K562 (cell line): ENCODE measurements at regions not wholly inside any gene's neighbourhood (a gene's known extent, or its start where the extent isn't known, plus 50 kb on each side); places are given as distances from the start of the nearest gene placed in this dataset.
"Not testable (repeated sequence)": the region's sequence is repeated elsewhere in the genome, so short reads cannot be mapped to it uniquely, and the experiment has no call there.

Experiments
- ATAC-seq: fragments of 200-7000 bp; cut with Tn5 transposase; 3 replicates; pipeline ENCODE4 v1.9.1; 2020; ENCODE audit warnings: moderate library complexity
- BruUV-seq: library from RNA; stranded (reverse); fragments of 400-500 nt; replicated peaks from 2 replicates; lab custom pipeline; 2021; lab: Mats Ljungman, UMichigan
- CTCF ChIA-PET: fragments of 300-600 bp; formaldehyde crosslinking; extraction: SDS; loops from one replicate; lab custom pipeline; 2021; ENCODE audit warnings: low intra/inter-chr PET ratio; lab: Yijun Ruan, JAX
- POLR2A ChIA-PET: fragments of 300-600, 350-650 bp; sonication (Branson Sonifier 250); formaldehyde crosslinking; extraction: SDS; loops from one replicate; lab custom pipeline; 2021; ENCODE audit warnings: antibody characterized with exemption, inconsistent platforms; lab: Yijun Ruan, JAX
- DNase-seq, 4 experiments: peaks; one replicate each; pipeline versions ENCODE4 v3.0.0 to v3.0.0-alpha.2; 2011 to 2018; ENCODE audit warnings: low spot score in 3 of 4, mixed read lengths in 3 of 4; ENCODE audit errors: extremely low read depth in 1 of 4
- FAIRE-seq: peaks from 2 replicates; lab custom pipeline; 2011; peaks lifted over from hg19 to GRCh38; lab: Jason Lieb, UNC
- H2AFZ ChIP-seq: 2 replicates; pipeline ENCODE4 v1.6.0; 2011; ENCODE audit warnings: low read depth, low read length, control low read depth, inconsistent platforms
- H3K27ac ChIP-seq: fragments of 200-600 bp; 3 replicates; pipeline ENCODE4 v1.8.0; 2011; ENCODE audit warnings: low read depth, mild to moderate bottlenecking, control low read depth, inconsistent platforms, low read length, moderate library complexity, mixed read lengths; ENCODE audit errors: extremely low read depth
- H3K27me3 ChIP-seq, 2 experiments: fragments of 300-600 bp in 1 of 2; 2 replicates in 1 of 2; 3 replicates in 1 of 2; pipeline versions ENCODE4 v1.6.0 to v1.8.0; 2011; ENCODE audit warnings: inconsistent platforms in 2 of 2, low read length in 2 of 2, mild to moderate bottlenecking in 1 of 2, mixed read lengths in 1 of 2, moderate library complexity in 1 of 2; ENCODE audit not compliant: control insufficient read depth in 2 of 2, insufficient read depth in 2 of 2
- H3K36me3 ChIP-seq: fragments of 300-600 bp; 3 replicates; pipeline ENCODE4 v1.8.0; 2011; ENCODE audit warnings: mild to moderate bottlenecking, low read length, inconsistent platforms; ENCODE audit not compliant: control insufficient read depth, insufficient read depth
- H3K4me1 ChIP-seq, 2 experiments: fragments of 200-600 bp in 1 of 2; replicated peaks in 1 of 2; 2 replicates in 1 of 2; 3 replicates in 1 of 2; pipeline versions ENCODE4 v1.5.1 to v1.8.0; 2011; ENCODE audit warnings: inconsistent platforms in 2 of 2, low read length in 2 of 2, mild to moderate bottlenecking in 1 of 2, mixed read lengths in 1 of 2, moderate library complexity in 1 of 2; ENCODE audit not compliant: control insufficient read depth in 2 of 2, insufficient read depth in 2 of 2
- H3K4me2 ChIP-seq: 2 replicates; pipeline ENCODE4 v1.6.1; 2011; ENCODE audit warnings: low read length, control low read depth, inconsistent platforms, mixed read lengths; ENCODE audit not compliant: insufficient read depth
- H3K4me3 ChIP-seq: fragments of 200-600 bp; sonication (generic), shearing (Covaris generic); 2 replicates; pipeline ENCODE4 v1.5.1; 2016; ENCODE audit warnings: control low read depth, inconsistent platforms
- H3K79me2 ChIP-seq: fragments of 200-600 bp; 3 replicates; pipeline ENCODE4 v1.8.0; 2011; ENCODE audit warnings: low read length, inconsistent platforms; ENCODE audit not compliant: control insufficient read depth, insufficient read depth
- H3K9ac ChIP-seq, 2 experiments: 2 replicates each; pipeline versions ENCODE4 v1.6.0 to v1.6.1; 2011; ENCODE audit warnings: low read depth in 2 of 2, low read length in 2 of 2, control low read depth in 1 of 2, inconsistent platforms in 1 of 2, mild to moderate bottlenecking in 1 of 2, mixed read lengths in 1 of 2; ENCODE audit not compliant: insufficient read depth in 1 of 2
- H3K9me1 ChIP-seq: one replicate; pipeline ENCODE4 v1.6.0; 2011; ENCODE audit warnings: inconsistent platforms, mild to moderate bottlenecking, low read length, moderate library complexity; ENCODE audit not compliant: control insufficient read depth, insufficient read depth
- H3K9me3 ChIP-seq: replicated peaks from 2 replicates; pipeline ENCODE4 v1.5.1; 2011; ENCODE audit warnings: low read depth, low read length, inconsistent platforms; ENCODE audit not compliant: control insufficient read depth, insufficient read depth
- H4K20me1 ChIP-seq: replicated peaks from 2 replicates; pipeline ENCODE4 v1.6.1; 2011; ENCODE audit warnings: low read length, inconsistent platforms, mixed read lengths; ENCODE audit not compliant: control insufficient read depth, insufficient read depth
- CREM ChIP-seq: IDR thresholded peaks from 2 replicates; pipeline ENCODE4 v1.6.1; 2014; ENCODE audit warnings: antibody characterized with exemption, low read depth
- CSDE1 ChIP-seq, 2 experiments: fragments of 450-650 bp; IDR thresholded peaks; 2 replicates each; pipeline ENCODE4 v1.6.1; 2016; ENCODE audit warnings: mild to moderate bottlenecking in 1 of 2
- SUPT5H ChIP-seq: fragments of 450-650 bp; IDR thresholded peaks from 2 replicates; pipeline ENCODE4 v1.6.1; 2016
- ZFX ChIP-seq: sonication (generic); formaldehyde crosslinking; IDR thresholded peaks from 2 replicates; pipeline ENCODE4 v1.8.0; 2022; ENCODE audit warnings: mild to moderate bottlenecking, missing genetic modification reagents, moderate library complexity
- WGBS: fragments of 100-300 bp; shearing (Covaris generic); methylation state at CpG from one replicate; pipeline ENCODE4 v1.1.6; 2016; ENCODE audit warnings: low coverage, mixed read lengths; ENCODE audit not compliant: insufficient coverage; ENCODE audit errors: missing lambda C conversion rate; 5-methylcytosine and 5-hydroxymethylcytosine counted together
- in situ Hi-C: fragments of 300-500 bp; cut with MboI; formaldehyde crosslinking; loops from 4 replicates; pipeline ENCODE4 v1.15.0; 2018; ENCODE audit warnings: inconsistent platforms, mixed read lengths
- intact Hi-C: fragments of 100-400 bp; cut with micrococcal nuclease; formaldehyde crosslinking; loops from 2 replicates; pipeline ENCODE4 v1.14.2; 2022
- TF ChIP-seq, protein P1 (sequence below): conservative IDR thresholded peaks from 2 replicates; pipeline ENCODE4 v1.6.1; 2011; ENCODE audit warnings: low read depth, mild to moderate bottlenecking, low read length; ENCODE audit not compliant: control insufficient read depth
- TF ChIP-seq, protein P2 (sequence below), 2 experiments: IDR thresholded peaks; 2 replicates each; pipeline ENCODE4 v1.6.1; 2011; ENCODE audit warnings: borderline replicate concordance in 1 of 2, control low read depth in 1 of 2, low read depth in 1 of 2, low read length in 1 of 2, mild to moderate bottlenecking in 1 of 2, mixed read lengths in 1 of 2, moderate library complexity in 1 of 2; ENCODE audit not compliant: insufficient read depth in 1 of 2, insufficient read length in 1 of 2, poor library complexity in 1 of 2, severe bottlenecking in 1 of 2; ENCODE audit errors: extremely low read depth in 1 of 2
- TF ChIP-seq, protein P3 (sequence below), 2 experiments: fragments of 450-650 bp; IDR thresholded peaks; 2 replicates each; pipeline ENCODE4 v1.6.1; 2016; ENCODE audit warnings: mild to moderate bottlenecking in 2 of 2, borderline replicate concordance in 1 of 2, low read depth in 1 of 2, moderate library complexity in 1 of 2

DNA sequence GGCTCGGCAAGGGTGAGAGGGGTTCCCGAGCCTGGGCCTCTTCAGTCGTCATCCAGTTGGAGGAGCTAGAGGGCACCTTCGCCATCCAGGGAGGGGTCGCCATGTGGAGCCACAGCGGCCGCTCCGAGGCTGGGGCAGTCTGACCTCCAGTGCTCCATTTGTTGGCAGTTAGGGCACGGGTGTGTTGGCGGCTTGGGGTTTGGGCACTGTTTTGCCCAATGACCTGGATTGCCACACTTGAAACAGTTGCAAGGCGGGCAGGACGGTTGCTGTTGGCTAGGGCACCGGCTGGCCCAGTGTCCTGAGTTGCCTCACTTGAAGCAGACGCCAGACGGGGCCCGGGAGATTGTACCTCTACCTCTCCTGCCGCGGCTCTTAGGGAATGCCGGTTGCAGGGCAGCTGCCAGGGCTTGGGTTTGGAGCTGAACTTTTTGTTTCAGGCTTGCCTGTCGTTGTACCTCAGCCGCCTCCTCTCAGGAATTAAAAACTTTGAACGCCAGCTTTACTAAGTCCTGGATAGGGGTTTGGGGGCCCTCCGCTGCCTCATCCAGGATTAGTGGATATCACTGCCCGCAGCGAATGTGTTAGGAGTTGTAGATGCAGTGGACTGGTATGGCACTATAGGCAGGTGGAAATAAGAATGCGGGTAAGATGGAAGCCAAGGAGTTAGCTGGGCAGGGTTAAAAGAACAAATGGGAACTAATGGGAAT is 639.9 kb upstream of the DPP6 start:
- CTCF ChIA-PET, ATAC-seq, in situ Hi-C loops: not testable (repeated sequence)
- TF ChIP-seq, protein P1, sequence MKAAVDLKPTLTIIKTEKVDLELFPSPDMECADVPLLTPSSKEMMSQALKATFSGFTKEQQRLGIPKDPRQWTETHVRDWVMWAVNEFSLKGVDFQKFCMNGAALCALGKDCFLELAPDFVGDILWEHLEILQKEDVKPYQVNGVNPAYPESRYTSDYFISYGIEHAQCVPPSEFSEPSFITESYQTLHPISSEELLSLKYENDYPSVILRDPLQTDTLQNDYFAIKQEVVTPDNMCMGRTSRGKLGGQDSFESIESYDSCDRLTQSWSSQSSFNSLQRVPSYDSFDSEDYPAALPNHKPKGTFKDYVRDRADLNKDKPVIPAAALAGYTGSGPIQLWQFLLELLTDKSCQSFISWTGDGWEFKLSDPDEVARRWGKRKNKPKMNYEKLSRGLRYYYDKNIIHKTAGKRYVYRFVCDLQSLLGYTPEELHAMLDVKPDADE: 0 out of 2 replicates have a peak, but pooled peaks have one; percentile 22
- TF ChIP-seq ZFX (CRISPR knock-in tag) (peak; percentile 36), SUPT5H (peak; percentile 54; the same call in 1 of the 2 replicates), CSDE1 (IDR thresholded peaks at IDR 0.05) (0 out of 4 replicates have a peak, but pooled peaks of 1 of the 2 experiments have one; percentile 26), CREM (peak; percentile 35; the same call in 1 of the 2 replicates)
- TF ChIP-seq, protein P2, sequence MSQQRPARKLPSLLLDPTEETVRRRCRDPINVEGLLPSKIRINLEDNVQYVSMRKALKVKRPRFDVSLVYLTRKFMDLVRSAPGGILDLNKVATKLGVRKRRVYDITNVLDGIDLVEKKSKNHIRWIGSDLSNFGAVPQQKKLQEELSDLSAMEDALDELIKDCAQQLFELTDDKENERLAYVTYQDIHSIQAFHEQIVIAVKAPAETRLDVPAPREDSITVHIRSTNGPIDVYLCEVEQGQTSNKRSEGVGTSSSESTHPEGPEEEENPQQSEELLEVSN (IDR thresholded peaks at IDR 0.05; ENCODE audit: borderline replicate concordance in 1 of 2, extremely low read depth in 1 of 2, insufficient read depth in 1 of 2, insufficient read length in 1 of 2, low read depth in 1 of 2, low read length in 1 of 2, poor library complexity in 1 of 2, severe bottlenecking in 1 of 2): peak; percentile 60 to 79
- TF ChIP-seq, protein P3, sequence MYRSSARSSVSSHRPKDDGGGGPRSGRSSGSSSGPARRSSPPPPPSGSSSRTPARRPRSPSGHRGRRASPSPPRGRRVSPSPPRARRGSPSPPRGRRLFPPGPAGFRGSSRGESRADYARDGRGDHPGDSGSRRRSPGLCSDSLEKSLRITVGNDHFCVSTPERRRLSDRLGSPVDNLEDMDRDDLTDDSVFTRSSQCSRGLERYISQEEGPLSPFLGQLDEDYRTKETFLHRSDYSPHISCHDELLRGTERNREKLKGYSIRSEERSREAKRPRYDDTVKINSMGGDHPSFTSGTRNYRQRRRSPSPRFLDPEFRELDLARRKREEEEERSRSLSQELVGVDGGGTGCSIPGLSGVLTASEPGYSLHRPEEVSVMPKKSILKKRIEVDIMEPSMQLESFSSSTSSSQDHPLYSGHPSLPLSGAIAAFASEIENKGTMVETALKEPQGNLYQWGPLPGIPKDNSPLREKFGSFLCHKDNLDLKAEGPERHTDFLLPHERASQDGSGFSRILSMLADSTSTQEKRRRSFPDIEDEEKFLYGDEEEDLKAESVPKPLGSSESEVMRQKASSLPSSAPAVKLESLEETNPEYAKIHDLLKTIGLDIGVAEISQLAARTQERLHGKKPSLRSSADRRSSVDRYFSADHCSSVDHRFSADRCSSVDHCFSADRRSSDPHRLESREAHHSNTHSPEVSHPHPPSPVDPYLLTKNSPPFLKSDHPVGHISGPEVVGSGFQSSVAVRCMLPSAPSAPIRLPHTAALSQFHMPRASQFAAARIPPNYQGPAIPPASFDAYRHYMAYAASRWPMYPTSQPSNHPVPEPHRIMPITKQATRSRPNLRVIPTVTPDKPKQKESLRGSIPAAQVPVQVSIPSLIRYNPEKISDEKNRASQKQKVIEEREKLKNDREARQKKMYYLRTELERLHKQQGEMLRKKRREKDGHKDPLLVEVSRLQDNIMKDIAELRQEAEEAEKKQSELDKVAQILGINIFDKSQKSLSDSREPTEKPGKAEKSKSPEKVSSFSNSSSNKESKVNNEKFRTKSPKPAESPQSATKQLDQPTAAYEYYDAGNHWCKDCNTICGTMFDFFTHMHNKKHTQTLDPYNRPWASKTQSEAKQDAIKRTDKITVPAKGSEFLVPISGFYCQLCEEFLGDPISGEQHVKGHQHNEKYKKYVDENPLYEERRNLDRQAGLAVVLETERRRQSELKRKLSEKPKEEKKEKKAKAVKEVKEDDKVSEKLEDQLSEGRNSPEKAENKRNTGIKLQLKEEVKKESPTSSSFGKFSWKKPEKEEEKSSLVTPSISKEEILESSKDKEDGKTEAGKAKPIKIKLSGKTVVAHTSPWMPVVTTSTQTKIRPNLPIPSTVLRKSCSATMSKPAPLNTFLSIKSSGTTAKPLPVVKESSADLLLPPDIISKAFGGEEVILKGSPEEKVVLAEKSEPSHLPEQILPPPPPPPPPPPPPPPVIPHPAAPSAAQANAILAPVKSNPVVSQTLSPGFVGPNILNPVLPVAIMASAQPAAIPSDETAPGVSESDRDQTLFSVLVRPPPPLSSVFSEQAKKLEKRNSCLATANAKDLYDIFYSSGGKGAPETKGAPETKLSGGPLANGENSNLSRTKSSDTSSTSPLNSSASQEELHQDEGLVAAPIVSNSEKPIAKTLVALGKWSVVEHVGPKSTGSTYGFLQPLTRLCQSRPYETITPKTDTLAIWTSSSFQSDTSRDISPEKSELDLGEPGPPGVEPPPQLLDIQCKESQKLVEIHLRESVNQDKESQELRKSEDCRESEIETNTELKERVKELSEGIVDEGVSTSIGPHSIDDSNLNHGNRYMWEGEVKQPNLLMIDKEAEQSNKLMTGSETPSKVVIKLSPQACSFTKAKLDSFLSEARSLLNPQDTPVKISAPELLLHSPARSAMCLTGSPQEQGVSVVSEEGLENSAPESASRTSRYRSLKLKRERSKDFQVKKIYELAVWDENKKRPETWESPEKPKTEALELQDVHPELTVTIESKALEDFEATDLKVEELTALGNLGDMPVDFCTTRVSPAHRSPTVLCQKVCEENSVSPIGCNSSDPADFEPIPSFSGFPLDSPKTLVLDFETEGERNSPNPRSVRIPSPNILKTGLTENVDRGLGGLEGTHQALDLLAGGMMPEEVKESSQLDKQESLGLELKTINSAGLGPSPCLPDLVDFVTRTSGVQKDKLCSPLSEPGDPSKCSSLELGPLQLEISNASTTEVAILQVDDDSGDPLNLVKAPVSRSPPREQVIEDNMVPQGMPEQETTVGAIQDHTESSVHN (IDR thresholded peaks at IDR 0.05; ENCODE audit: borderline replicate concordance in 1 of 2, low read depth in 1 of 2): peak in 1 of 2 experiments; percentile 57; a peak in 1 of 4 replicates

More for the DNA sequence above, 639.9 kb upstream of the DPP6 start:
- BruUV-seq, H3K9me3 ChIP-seq, FAIRE-seq, H3K27me3 ChIP-seq, H4K20me1 ChIP-seq, intact Hi-C loops, H3K9me1 ChIP-seq: not testable (repeated sequence)
- 4% methylated on average over 25 of the region's 26 CpGs for WGBS
- peaks cover 33% of the 10 kb centered on the region for H3K79me2 ChIP-seq
- POLR2A ChIA-PET: interaction anchor here (0.6 to 1.4 kb wide), 3 partner anchors 9 to 14 kb away, joined by 3 to 6 read pairs (median 5); no protein-coding TSS in a partner anchor
- H3K36me3 ChIP-seq: peaks cover 28% of the 10 kb centered on the region
- peak overlapping the region; percentile 92 to 98 for H3K9ac ChIP-seq
- peak in 3 of 4 experiments; percentile 62 to 67 (median 64) for DNase-seq
- H3K4me3 ChIP-seq: peak overlapping the region; percentile 67
- peak overlapping the region; percentile 83 for H3K4me2 ChIP-seq
- peaks cover 3 to 33% of the 10 kb centered on the region in 2 experiments for H3K4me1 ChIP-seq
- peak overlapping the region; percentile 96 for H3K27ac ChIP-seq
- peak overlapping the region; percentile 60; the same call in 1 of the 2 replicates for H2AFZ ChIP-seq
